Colonic mucosa (tissue), 4 donors: ENCODE measurements at regions not wholly inside any gene's neighbourhood (a gene's known extent, or its start where the extent isn't known, plus 50 kb on each side); places are given as distances from the start of the nearest gene placed in this dataset.

Experiments
- DNase-seq: peaks from one replicate; pipeline ENCODE4 v3.0.0-alpha.2; 2020
- H3K27ac ChIP-seq: fragments of 200-600 bp; one replicate; pipeline ENCODE4 v1.8.0; 2021
- H3K27me3 ChIP-seq: fragments of 200-600 bp; one replicate; pipeline ENCODE4 v1.8.0; 2021
- H3K36me3 ChIP-seq: fragments of 200-600 bp; one replicate; pipeline ENCODE4 v1.8.0; 2021
- H3K4me1 ChIP-seq: fragments of 200-600 bp; one replicate; pipeline ENCODE4 v1.8.0; 2021; ENCODE audit warnings: mild to moderate bottlenecking
- H3K4me3 ChIP-seq: fragments of 200-600 bp; one replicate; pipeline ENCODE4 v1.8.0; 2021
- H3K9ac ChIP-seq, 2 donors: one replicate each; pipeline ENCODE4 v1.7.0; 2013; ENCODE audit warnings: control low read depth in 2 of 2, low read depth in 2 of 2, low read length in 2 of 2
- H3K9me3 ChIP-seq: fragments of 200-600 bp; one replicate; pipeline ENCODE4 v1.8.0; 2021
- intact Hi-C: fragments of 100-400 bp; cut with DNase I; formaldehyde crosslinking; loops from one replicate; pipeline ENCODE4 v1.14.1; 2022
- TF ChIP-seq, protein P1 (sequence below): fragments of 200-600 bp; IDR thresholded peaks from one replicate; pipeline ENCODE4 v1.8.0; 2022; ENCODE audit warnings: antibody characterized with exemption, mild to moderate bottlenecking
- donor health status: healthy.
- donor health status: DM: no; HTN: no; CAD: no.
- donor health status: DM: no; HTN: no; CAD: no.

DNA sequence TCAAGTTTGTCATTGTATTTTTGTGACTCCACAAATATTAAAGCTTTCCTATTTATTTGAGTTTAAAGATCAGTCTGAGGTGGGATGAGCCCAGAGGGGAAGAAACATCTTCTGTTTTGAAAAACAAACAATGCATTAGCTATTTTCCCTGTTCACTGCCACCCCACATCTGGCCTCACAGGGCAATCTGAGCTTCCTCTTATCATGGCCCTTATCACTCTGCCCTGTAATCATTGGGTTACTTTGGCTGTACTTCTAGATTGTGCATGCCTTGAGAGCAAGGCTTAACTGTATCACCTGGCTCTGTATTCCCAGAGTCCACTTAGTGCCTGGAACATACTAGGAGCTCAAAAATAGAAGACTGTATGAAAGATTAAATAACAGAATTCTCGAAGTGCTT lies 241.6 kb upstream of the NT5C1B start:
- H3K27ac ChIP-seq: no peak overlapping the region
- H3K9me3 ChIP-seq: no peaks in the 10 kb centered on the region
- H3K36me3 ChIP-seq: no peaks in the 10 kb centered on the region
- H3K27me3 ChIP-seq: no peaks in the 10 kb centered on the region
- no peak for DNase-seq
- intact Hi-C loops: no loop called here
- TF ChIP-seq, protein P1, sequence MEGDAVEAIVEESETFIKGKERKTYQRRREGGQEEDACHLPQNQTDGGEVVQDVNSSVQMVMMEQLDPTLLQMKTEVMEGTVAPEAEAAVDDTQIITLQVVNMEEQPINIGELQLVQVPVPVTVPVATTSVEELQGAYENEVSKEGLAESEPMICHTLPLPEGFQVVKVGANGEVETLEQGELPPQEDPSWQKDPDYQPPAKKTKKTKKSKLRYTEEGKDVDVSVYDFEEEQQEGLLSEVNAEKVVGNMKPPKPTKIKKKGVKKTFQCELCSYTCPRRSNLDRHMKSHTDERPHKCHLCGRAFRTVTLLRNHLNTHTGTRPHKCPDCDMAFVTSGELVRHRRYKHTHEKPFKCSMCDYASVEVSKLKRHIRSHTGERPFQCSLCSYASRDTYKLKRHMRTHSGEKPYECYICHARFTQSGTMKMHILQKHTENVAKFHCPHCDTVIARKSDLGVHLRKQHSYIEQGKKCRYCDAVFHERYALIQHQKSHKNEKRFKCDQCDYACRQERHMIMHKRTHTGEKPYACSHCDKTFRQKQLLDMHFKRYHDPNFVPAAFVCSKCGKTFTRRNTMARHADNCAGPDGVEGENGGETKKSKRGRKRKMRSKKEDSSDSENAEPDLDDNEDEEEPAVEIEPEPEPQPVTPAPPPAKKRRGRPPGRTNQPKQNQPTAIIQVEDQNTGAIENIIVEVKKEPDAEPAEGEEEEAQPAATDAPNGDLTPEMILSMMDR: no peak
- H3K9ac ChIP-seq: no peak overlapping the region
- H3K4me3 ChIP-seq: no peak overlapping the region
- H3K4me1 ChIP-seq: no peaks in the 10 kb centered on the region

DNA sequence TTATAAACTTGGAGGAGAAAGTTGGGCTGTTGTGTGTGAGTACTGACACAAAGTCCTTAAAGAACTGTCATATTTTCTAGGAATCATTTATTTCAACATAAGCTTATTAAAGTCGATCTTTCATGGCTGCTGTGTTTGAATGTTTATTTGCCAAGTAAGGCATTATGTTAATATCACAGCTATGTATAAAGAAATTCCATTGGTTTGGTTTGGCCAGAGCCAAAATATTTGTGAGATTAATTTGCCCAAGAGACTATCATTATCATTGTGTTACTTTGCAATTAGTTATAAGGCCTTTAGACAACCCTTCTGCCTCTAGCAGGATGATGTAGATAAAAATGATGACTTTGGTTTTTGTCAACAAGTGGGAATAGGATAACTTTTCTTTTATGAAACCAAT lies 240.6 kb upstream of the NT5C1B start:
- Histone ChIP-seq H3K36me3 (no peaks in the 10 kb centered on the region), H3K27ac (no peak overlapping the region), H3K4me3 (no peak overlapping the region), H3K27me3 (no peaks in the 10 kb centered on the region), H3K9me3 (no peaks in the 10 kb centered on the region), H3K4me1 (no peaks in the 10 kb centered on the region), H3K9ac (no peak overlapping the region)
- intact Hi-C loops: no loop called here
- TF ChIP-seq, protein P1: no peak
- DNase-seq: no peak

DNA sequence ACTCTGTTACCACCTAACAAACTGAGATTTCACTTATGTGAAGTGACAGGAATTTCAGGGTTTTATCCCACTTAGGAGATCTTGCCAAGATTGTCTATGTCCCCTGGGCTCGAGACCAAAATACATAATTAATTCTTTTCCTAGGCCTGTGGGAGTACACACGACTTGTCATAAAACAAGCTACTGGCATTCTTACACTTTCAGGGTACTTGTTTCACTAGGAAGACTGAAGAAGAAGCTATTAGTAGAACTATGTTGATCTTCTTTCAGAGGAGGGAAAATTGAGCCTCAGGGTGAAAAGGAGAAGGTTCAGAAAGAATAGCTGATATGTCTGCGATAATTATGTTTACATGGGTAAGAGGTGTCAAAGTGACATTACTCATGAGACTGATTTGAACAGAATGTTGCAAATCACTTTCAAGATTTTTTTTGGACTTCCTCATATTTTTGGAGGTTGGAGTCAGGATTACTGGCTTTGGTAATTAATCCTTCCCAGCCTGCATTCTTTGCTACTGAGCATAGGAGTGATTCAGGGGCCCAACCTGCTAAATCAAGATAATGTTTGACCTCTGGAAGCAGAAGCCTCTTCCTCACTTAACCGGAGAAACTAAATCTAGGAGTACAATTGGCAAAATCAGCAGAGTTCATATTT lies 240.0 kb upstream of the NT5C1B start:
- intact Hi-C loops: no loop called here
- Histone ChIP-seq H3K9me3 (no peaks in the 10 kb centered on the region), H3K4me3 (no peak overlapping the region), H3K4me1 (no peaks in the 10 kb centered on the region), H3K27me3 (no peaks in the 10 kb centered on the region), H3K27ac (no peak overlapping the region), H3K36me3 (no peaks in the 10 kb centered on the region), H3K9ac (no peak overlapping the region)
- DNase-seq: no peak
- TF ChIP-seq, protein P1: no peak

DNA sequence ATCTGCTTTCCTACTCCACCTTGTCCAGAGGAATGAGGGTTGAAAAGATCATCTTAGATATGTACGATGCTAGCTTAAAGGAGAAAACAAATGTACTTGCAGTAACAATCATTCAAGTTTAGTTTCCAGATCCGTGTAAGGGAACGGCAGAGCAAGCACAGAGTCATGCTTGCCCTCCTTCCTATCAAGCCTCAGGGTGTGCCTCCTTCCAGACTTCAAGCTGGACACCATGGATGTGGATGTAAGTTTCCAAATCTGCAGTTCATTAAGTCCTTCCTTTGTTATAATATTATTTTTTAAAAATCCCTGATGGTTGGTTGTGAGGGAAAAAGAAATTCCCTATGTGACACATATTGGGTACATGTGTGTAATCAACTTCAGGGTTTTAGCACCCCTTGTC lies 238.9 kb upstream of the NT5C1B start:
- intact Hi-C loops: no loop called here
- Histone ChIP-seq H3K9ac (no peak overlapping the region), H3K4me3 (no peak overlapping the region), H3K27me3 (no peaks in the 10 kb centered on the region), H3K36me3 (no peaks in the 10 kb centered on the region), H3K9me3 (no peaks in the 10 kb centered on the region), H3K27ac (no peak overlapping the region), H3K4me1 (no peaks in the 10 kb centered on the region)
- TF ChIP-seq, protein P1: no peak
- DNase-seq: no peak

DNA sequence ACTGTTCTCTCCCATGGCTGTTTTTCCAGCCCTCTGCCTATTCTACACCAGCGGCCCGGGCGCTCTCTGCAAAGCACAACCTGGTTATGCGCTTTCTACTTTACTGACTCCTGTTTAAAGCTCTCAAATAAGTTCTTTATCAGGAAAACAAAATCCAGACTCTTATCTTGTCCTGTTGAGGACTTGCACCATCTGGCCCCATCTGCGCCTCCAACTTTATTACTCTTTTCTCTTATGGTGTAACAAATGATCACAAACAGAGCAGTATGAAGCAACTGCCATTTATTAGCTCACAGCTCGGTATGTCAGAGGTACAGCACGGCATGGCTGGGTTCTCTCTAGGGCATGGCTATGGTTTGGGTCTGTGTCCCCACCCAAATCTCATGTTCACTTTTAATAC lies 236.5 kb upstream of the NT5C1B start:
- Histone ChIP-seq H3K27ac (no peak overlapping the region), H3K4me1 (no peaks in the 10 kb centered on the region), H3K9ac (no peak overlapping the region), H3K36me3 (no peaks in the 10 kb centered on the region), H3K27me3 (no peaks in the 10 kb centered on the region), H3K4me3 (no peak overlapping the region), H3K9me3 (no peaks in the 10 kb centered on the region)
- intact Hi-C loops: no loop called here
- TF ChIP-seq, protein P1: no peak
- DNase-seq: no peak
